GM21786 (cell line): ENCODE measurements at regions not wholly inside any gene's neighbourhood (a gene's known extent, or its start where the extent isn't known, plus 50 kb on each side); places are given as distances from the start of the nearest gene placed in this dataset.
A peak's percentile ranks its signal among the peaks of the same experiment; 100 is the strongest.
"Not testable (repeated sequence)": the region's sequence is repeated elsewhere in the genome, so short reads cannot be mapped to it uniquely, and the experiment has no call there.

Experiments
- ATAC-seq: cut with Tn5 transposase; IDR thresholded peaks from one replicate; pipeline ENCODE4 v1.9.1; 2021; ENCODE audit not compliant: unreplicated experiment

GRCh38 chr12:59405992-59406391 is 189.8 kb upstream of the SLC16A7 start:
- no peak for ATAC-seq

GRCh38 chr12:59404109-59404650 is 191.6 kb upstream of the SLC16A7 start:
- no peak for ATAC-seq

- ATAC-seq = peak; percentile 72
These were observed 192.4 kb upstream of the SLC16A7 start for GRCh38 chr12:59403259-59403932.

GRCh38 chr12:59401862-59402261 is 194.0 kb upstream of the SLC16A7 start:
- ATAC-seq = no peak

GRCh38 chr12:59398164-59398563 is 197.7 kb upstream of the SLC16A7 start:
- ATAC-seq = no peak

GRCh38 chr12:59396919-59397318 is 198.9 kb upstream of the SLC16A7 start:
- ATAC-seq = no peak

- ATAC-seq = no peak
These were observed 199.3 kb upstream of the SLC16A7 start for GRCh38 chr12:59396519-59396918.

GRCh38 chr12:59395310-59395709 is 200.5 kb upstream of the SLC16A7 start:
- ATAC-seq = not testable (repeated sequence)

GRCh38 chr12:59393506-59393905 is 202.3 kb upstream of the SLC16A7 start:
- no peak for ATAC-seq

- ATAC-seq = no peak
These were observed 205.8 kb upstream of the SLC16A7 start for GRCh38 chr12:59389968-59390576.

- no peak for ATAC-seq
These were observed 207.1 kb upstream of the SLC16A7 start for GRCh38 chr12:59388694-59389093.

- no peak for ATAC-seq
These were observed 207.7 kb upstream of the SLC16A7 start for GRCh38 chr12:59388176-59388575.

- ATAC-seq = no peak
These were observed 209.6 kb upstream of the SLC16A7 start for GRCh38 chr12:59386236-59386635.

- ATAC-seq = no peak
These were observed 212.6 kb upstream of the SLC16A7 start for GRCh38 chr12:59383079-59383822.

GRCh38 chr12:59382282-59383078 is 213.3 kb upstream of the SLC16A7 start:
- ATAC-seq = no peak

GRCh38 chr12:59381106-59381505 is 214.7 kb upstream of the SLC16A7 start:
- ATAC-seq = no peak

- no peak for ATAC-seq
These were observed 220.2 kb upstream of the SLC16A7 start for GRCh38 chr12:59375633-59376032.

GRCh38 chr12:59374783-59375182 is 221.0 kb upstream of the SLC16A7 start:
- ATAC-seq = no peak

- no peak for ATAC-seq
These were observed 222.9 kb upstream of the SLC16A7 start for GRCh38 chr12:59372956-59373355.

- no peak for ATAC-seq
These were observed 224.9 kb upstream of the SLC16A7 start for GRCh38 chr12:59370933-59371332.

GRCh38 chr12:59365133-59365532 is 230.7 kb upstream of the SLC16A7 start:
- ATAC-seq = no peak
